IMR-90 (cell line): ENCODE measurements at regions not wholly inside any gene's neighbourhood (a gene's known extent, or its start where the extent isn't known, plus 50 kb on each side); places are given as distances from the start of the nearest gene placed in this dataset.

Experiments used
- ATAC-seq: fragments of 200-7000 bp; cut with Tn5 transposase; 2 replicates; pipeline ENCODE4 v1.9.1; 2020; ENCODE audit warnings: low read depth, mild to moderate bottlenecking, moderate library complexity
- BruUV-seq: library from RNA; stranded (reverse); fragments of 400-500 nt; replicated peaks from 2 replicates; lab custom pipeline; 2021; lab: Mats Ljungman, UMichigan
- CTCF ChIA-PET: fragments of 300-600 bp; formaldehyde crosslinking; extraction: SDS; loops from one replicate; lab custom pipeline; 2021; ENCODE audit warnings: antibody characterized with exemption; lab: Yijun Ruan, JAX
- POLR2A ChIA-PET: fragments of 300-600 bp; sonication (Branson Sonifier 250); formaldehyde crosslinking; loops from one replicate; lab custom pipeline; 2022; ENCODE audit warnings: antibody characterized with exemption; ENCODE audit not compliant: unreplicated experiment; lab: Charles Lee
- DNase-seq: peaks from one replicate; pipeline ENCODE4 v3.0.0; 2013
- H2AFZ ChIP-seq: replicated peaks from 2 replicates; pipeline ENCODE3; 2013; ENCODE audit warnings: low read length, mild to moderate bottlenecking; ENCODE audit not compliant: poor library complexity
- H2AK5ac ChIP-seq: 2 replicates; pipeline ENCODE4 v1.6.1; 2013; ENCODE audit warnings: low read depth, low read length, inconsistent platforms
- H2AK9ac ChIP-seq: replicated peaks from 2 replicates; pipeline ENCODE3; 2013; ENCODE audit warnings: mild to moderate bottlenecking, low read depth, low read length, moderate library complexity; ENCODE audit not compliant: poor library complexity
- H2BK120ac ChIP-seq: 2 replicates; pipeline ENCODE4 v1.6.1; 2013; ENCODE audit warnings: low read depth, low read length, inconsistent platforms
- H2BK15ac ChIP-seq: 3 replicates; pipeline ENCODE4 v1.6.1; 2013; ENCODE audit warnings: low read depth, low read length, inconsistent platforms
- H2BK20ac ChIP-seq: 2 replicates; pipeline ENCODE4 v1.6.1; 2013; ENCODE audit warnings: low read depth, mild to moderate bottlenecking, inconsistent platforms, low read length, moderate library complexity
- H2BK5ac ChIP-seq: 2 replicates; pipeline ENCODE4 v1.6.1; 2013; ENCODE audit warnings: mild to moderate bottlenecking, low read depth, low read length, inconsistent platforms; ENCODE audit not compliant: poor library complexity, severe bottlenecking
- H3K14ac ChIP-seq: replicated peaks from 2 replicates; pipeline ENCODE4 v1.6.1; 2013; ENCODE audit warnings: low read depth, low read length, inconsistent platforms
- H3K18ac ChIP-seq: 2 replicates; pipeline ENCODE4 v1.6.1; 2013; ENCODE audit warnings: low read depth, low read length, control low read depth
- H3K23ac ChIP-seq: 2 replicates; pipeline ENCODE4 v1.6.1; 2013; ENCODE audit warnings: low read depth, low read length, inconsistent platforms
- H3K27ac ChIP-seq: 2 replicates; pipeline ENCODE4 v1.5.1; 2013; ENCODE audit warnings: mild to moderate bottlenecking, control low read depth, low read length; ENCODE audit not compliant: insufficient read depth
- H3K27me3 ChIP-seq: 2 replicates; pipeline ENCODE4 v1.6.1; 2013; ENCODE audit warnings: low read length; ENCODE audit not compliant: control insufficient read depth, insufficient read depth
- H3K36me3 ChIP-seq: 2 replicates; pipeline ENCODE4 v1.6.1; 2013; ENCODE audit warnings: low read length, mixed read lengths; ENCODE audit not compliant: control insufficient read depth, insufficient read depth
- H3K4ac ChIP-seq: 2 replicates; pipeline ENCODE4 v1.6.1; 2013; ENCODE audit warnings: low read depth, low read length, inconsistent platforms
- H3K4me1 ChIP-seq: 2 replicates; pipeline ENCODE4 v1.6.1; 2013; ENCODE audit warnings: low read length, mixed read lengths; ENCODE audit not compliant: control insufficient read depth, insufficient read depth
- H3K4me2 ChIP-seq: 2 replicates; pipeline ENCODE4 v1.6.1; 2013; ENCODE audit warnings: low read depth, mild to moderate bottlenecking, control low read depth, low read length, moderate library complexity
- H3K4me3 ChIP-seq: 2 replicates; pipeline ENCODE4 v1.5.1; 2013; ENCODE audit warnings: low read depth, mild to moderate bottlenecking, control low read depth, low read length, moderate library complexity; ENCODE audit not compliant: insufficient read depth
- H3K56ac ChIP-seq: 2 replicates; pipeline ENCODE4 v1.6.1; 2013; ENCODE audit warnings: low read length, inconsistent platforms; ENCODE audit not compliant: insufficient read depth; ENCODE audit errors: extremely low read depth
- H3K79me1 ChIP-seq, 2 experiments: 2 replicates each; pipeline ENCODE4 v1.6.1; 2013; ENCODE audit warnings: low read length in 2 of 2, inconsistent platforms in 1 of 2, low read depth in 1 of 2
- H3K9ac ChIP-seq: 2 replicates; pipeline ENCODE4 v1.6.1; 2013; ENCODE audit warnings: low read depth, low read length, control low read depth
- H3K9me1 ChIP-seq: 2 replicates; pipeline ENCODE4 v1.6.1; 2013; ENCODE audit warnings: low read length, inconsistent platforms; ENCODE audit not compliant: insufficient read depth
- H3K9me3 ChIP-seq: 2 replicates; pipeline ENCODE4 v1.6.1; 2013; ENCODE audit warnings: low read length; ENCODE audit not compliant: control insufficient read depth, insufficient read depth
- H4K20me1 ChIP-seq: 2 replicates; pipeline ENCODE4 v1.6.1; 2013; ENCODE audit warnings: low read length, inconsistent platforms; ENCODE audit not compliant: insufficient read depth
- H4K5ac ChIP-seq: 2 replicates; pipeline ENCODE4 v1.6.1; 2013; ENCODE audit warnings: mild to moderate bottlenecking, low read depth, low read length, control low read depth
- H4K8ac ChIP-seq, 2 experiments: 2 replicates each; pipeline ENCODE4 v1.6.1; 2013; ENCODE audit warnings: low read depth in 2 of 2, low read length in 2 of 2, control low read depth in 1 of 2, inconsistent platforms in 1 of 2
- H4K91ac ChIP-seq: 2 replicates; pipeline ENCODE4 v1.6.1; 2013; ENCODE audit warnings: low read depth, low read length, inconsistent platforms; ENCODE audit not compliant: insufficient read depth
- BHLHE40 ChIP-seq: fragments of 150-350 bp; IDR thresholded peaks from 2 replicates; pipeline ENCODE4 v1.6.1; 2016; ENCODE audit warnings: mild to moderate bottlenecking, low read depth, low read length
- CEBPB ChIP-seq: IDR thresholded peaks from 2 replicates; pipeline ENCODE4 v1.6.1; 2012; ENCODE audit warnings: low read depth, low read length, improper control_type of control experiment
- CHD1 ChIP-seq: IDR thresholded peaks from 2 replicates; pipeline ENCODE4 v1.6.1; 2012; ENCODE audit warnings: low read depth, low read length, improper control_type of control experiment
- FOS ChIP-seq: fragments of 150-350 bp; IDR thresholded peaks from 2 replicates; pipeline ENCODE4 v1.6.1; 2016; ENCODE audit warnings: low read depth, low read length
- MAFK ChIP-seq: IDR thresholded peaks from 2 replicates; pipeline ENCODE4 v1.6.1; 2012; ENCODE audit warnings: low read depth, low read length, improper control_type of control experiment
- MAZ ChIP-seq: IDR thresholded peaks from 2 replicates; pipeline ENCODE4 v1.6.1; 2012; ENCODE audit warnings: low read depth, mild to moderate bottlenecking, low read length, improper control_type of control experiment, moderate library complexity, borderline replicate concordance
- MXI1 ChIP-seq: IDR thresholded peaks from 2 replicates; pipeline ENCODE4 v1.6.1; 2012; ENCODE audit warnings: low read depth, mild to moderate bottlenecking, low read length, moderate library complexity, borderline replicate concordance
- NFE2L2 ChIP-seq: fragments of 150-350 bp; IDR thresholded peaks from 2 replicates; pipeline ENCODE4 v1.6.1; 2016; ENCODE audit warnings: low read depth, mild to moderate bottlenecking, low read length
- POLR2A ChIP-seq: IDR thresholded peaks from 2 replicates; pipeline ENCODE4 v1.6.1; 2012; ENCODE audit warnings: mild to moderate bottlenecking, low read depth, low read length
- RAD21 ChIP-seq: IDR thresholded peaks from 2 replicates; pipeline ENCODE4 v1.6.1; 2012; ENCODE audit warnings: low read length, improper control_type of control experiment
- RCOR1 ChIP-seq: IDR thresholded peaks from 2 replicates; pipeline ENCODE4 v1.6.1; 2012; ENCODE audit warnings: mild to moderate bottlenecking, low read length, improper control_type of control experiment; ENCODE audit not compliant: insufficient replicate concordance
- RFX5 ChIP-seq: IDR thresholded peaks from 2 replicates; pipeline ENCODE4 v1.8.0; 2012; ENCODE audit warnings: low read depth, mild to moderate bottlenecking, low read length, moderate library complexity
- SMC3 ChIP-seq: fragments of 150-350 bp; IDR thresholded peaks from 2 replicates; pipeline ENCODE4 v1.6.1; 2016; ENCODE audit warnings: low read depth, mild to moderate bottlenecking, antibody characterized with exemption, low read length, moderate library complexity
- USF2 ChIP-seq: fragments of 150-350 bp; IDR thresholded peaks from 2 replicates; pipeline ENCODE4 v1.6.1; 2017; ENCODE audit warnings: mild to moderate bottlenecking, antibody characterized with exemption, low read length, low read depth
- WGBS, 2 experiments: methylation state at CpG; one replicate each; pipeline versions ENCODE4 v1.1.5 to v1.1.7; 2013; ENCODE audit warnings: missing lambda C conversion rate in 2 of 2; ENCODE audit not compliant: insufficient read length in 1 of 2; ENCODE audit errors: extremely low coverage in 2 of 2; 5-methylcytosine and 5-hydroxymethylcytosine counted together
- dilution Hi-C: fragments of 300-500 bp; cut with HindIII; formaldehyde crosslinking; loops from one replicate; pipeline ENCODE4 v1.14.3; 2018; ENCODE audit warnings: low sequenced_read_pairs; ENCODE audit not compliant: unreplicated experiment
- in situ Hi-C: fragments of 300-500 bp; cut with MboI; formaldehyde crosslinking; loops from 3 replicates; pipeline ENCODE4 v1.14.3; 2019; ENCODE audit warnings: low sequenced_read_pairs, inconsistent platforms, mixed read lengths
- intact Hi-C: fragments of 100-400 bp; cut with micrococcal nuclease; formaldehyde crosslinking; loops from 2 replicates; pipeline ENCODE4 v1.10.0; 2022
- TF ChIP-seq, protein P1 (sequence below): fragments of 150-350 bp; IDR thresholded peaks from 2 replicates; pipeline ENCODE4 v1.6.1; 2016; ENCODE audit warnings: low read depth, mild to moderate bottlenecking, low read length, moderate library complexity, borderline replicate concordance
- TF ChIP-seq, protein P2 (sequence below): conservative IDR thresholded peaks from 2 replicates; pipeline ENCODE4 v1.5.1; 2012; ENCODE audit warnings: mild to moderate bottlenecking, low read depth, low read length, improper control_type of control experiment

DNA sequence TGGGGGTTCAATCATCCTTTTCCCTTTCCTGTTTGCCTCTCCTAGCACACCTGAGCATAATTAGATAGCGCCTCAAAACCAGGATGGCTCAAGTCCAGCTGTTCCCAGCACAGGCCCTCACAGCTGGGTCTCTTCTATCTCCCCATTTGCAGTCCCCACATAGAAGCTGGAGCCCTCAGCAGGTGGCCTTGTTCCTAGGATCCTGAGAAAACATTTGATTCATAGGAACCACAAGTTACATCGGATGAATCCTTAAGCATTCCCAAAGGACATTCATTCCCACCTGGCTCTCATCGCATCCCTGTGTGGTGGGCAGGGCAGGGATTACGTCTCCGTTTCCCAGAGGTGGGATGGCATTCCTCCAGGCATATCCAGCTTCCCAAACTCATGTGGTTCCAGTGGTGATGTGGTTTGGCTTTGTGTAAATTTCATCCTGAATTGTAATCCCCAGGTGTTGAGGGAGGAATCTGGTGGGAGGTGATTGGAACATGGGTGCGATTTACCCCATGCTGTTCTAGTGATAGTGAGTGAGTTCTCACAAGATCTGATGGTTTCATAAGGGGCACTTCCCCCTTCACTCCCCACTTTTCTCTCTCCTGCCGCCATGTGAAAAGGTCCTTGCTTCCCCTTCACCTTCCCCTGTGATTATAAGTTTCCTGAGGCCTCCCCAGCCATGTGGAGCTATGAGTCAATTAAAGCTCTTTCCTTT, 49.8 kb upstream of the LEP start:
- Histone ChIP-seq H2BK5ac (no peak overlapping the region), H3K27ac (no peak overlapping the region), H2AK9ac (no peak overlapping the region), H3K79me1 (no peaks in the 10 kb centered on the region), H3K9ac (no peak overlapping the region), H3K18ac (no peak overlapping the region), H2AFZ (no peak overlapping the region), H4K5ac (no peak overlapping the region), H4K91ac (no peak overlapping the region), H4K8ac (no peak overlapping the region), H3K14ac (no peak overlapping the region), H2BK120ac (no peak overlapping the region), H3K9me3 (peaks cover 10% of the 10 kb centered on the region), H2BK15ac (no peak overlapping the region), H4K20me1 (no peaks in the 10 kb centered on the region), H3K56ac (no peak overlapping the region), H3K4me1 (no peaks in the 10 kb centered on the region), H3K4me2 (no peak overlapping the region), H3K27me3 (peaks cover 57% of the 10 kb centered on the region), H2BK20ac (no peak overlapping the region), H3K9me1 (peaks cover 2% of the 10 kb centered on the region; the same call in 1 of the 2 replicates), H3K36me3 (no peaks in the 10 kb centered on the region), H3K23ac (no peak overlapping the region), H3K4me3 (no peak overlapping the region), H2AK5ac (no peak overlapping the region), H3K4ac (no peak overlapping the region)
- dilution Hi-C loops: no loop called here
- ChIA-PET POLR2A (no interaction called here), CTCF (interaction anchor here (1.8 kb wide), 1 partner anchor 18 kb away, joined by 7 read pairs; no protein-coding TSS in a partner anchor)
- in situ Hi-C loops: loop anchor here (10.0 kb wide), 1 partner anchor 146 kb away; no protein-coding TSS in a partner anchor
- intact Hi-C loops: no loop called here
- no peak for ATAC-seq
- no peak for DNase-seq
- WGBS, 2 experiments: no CpG with 5 or more reads among the region's 7 CpGs
- BruUV-seq: no TSS peak
- TF ChIP-seq POLR2A (no peak), RCOR1 (no peak), CEBPB (no peak), MXI1 (no peak), RFX5 (no peak), SMC3 (no peak), MAFK (no peak), CHD1 (no peak), RAD21 (no peak), NFE2L2 (no peak), USF2 (no peak), MAZ (no peak), FOS (no peak), BHLHE40 (no peak)
- TF ChIP-seq, protein P1, sequence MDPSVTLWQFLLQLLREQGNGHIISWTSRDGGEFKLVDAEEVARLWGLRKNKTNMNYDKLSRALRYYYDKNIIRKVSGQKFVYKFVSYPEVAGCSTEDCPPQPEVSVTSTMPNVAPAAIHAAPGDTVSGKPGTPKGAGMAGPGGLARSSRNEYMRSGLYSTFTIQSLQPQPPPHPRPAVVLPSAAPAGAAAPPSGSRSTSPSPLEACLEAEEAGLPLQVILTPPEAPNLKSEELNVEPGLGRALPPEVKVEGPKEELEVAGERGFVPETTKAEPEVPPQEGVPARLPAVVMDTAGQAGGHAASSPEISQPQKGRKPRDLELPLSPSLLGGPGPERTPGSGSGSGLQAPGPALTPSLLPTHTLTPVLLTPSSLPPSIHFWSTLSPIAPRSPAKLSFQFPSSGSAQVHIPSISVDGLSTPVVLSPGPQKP: no peak
- TF ChIP-seq, protein P2, sequence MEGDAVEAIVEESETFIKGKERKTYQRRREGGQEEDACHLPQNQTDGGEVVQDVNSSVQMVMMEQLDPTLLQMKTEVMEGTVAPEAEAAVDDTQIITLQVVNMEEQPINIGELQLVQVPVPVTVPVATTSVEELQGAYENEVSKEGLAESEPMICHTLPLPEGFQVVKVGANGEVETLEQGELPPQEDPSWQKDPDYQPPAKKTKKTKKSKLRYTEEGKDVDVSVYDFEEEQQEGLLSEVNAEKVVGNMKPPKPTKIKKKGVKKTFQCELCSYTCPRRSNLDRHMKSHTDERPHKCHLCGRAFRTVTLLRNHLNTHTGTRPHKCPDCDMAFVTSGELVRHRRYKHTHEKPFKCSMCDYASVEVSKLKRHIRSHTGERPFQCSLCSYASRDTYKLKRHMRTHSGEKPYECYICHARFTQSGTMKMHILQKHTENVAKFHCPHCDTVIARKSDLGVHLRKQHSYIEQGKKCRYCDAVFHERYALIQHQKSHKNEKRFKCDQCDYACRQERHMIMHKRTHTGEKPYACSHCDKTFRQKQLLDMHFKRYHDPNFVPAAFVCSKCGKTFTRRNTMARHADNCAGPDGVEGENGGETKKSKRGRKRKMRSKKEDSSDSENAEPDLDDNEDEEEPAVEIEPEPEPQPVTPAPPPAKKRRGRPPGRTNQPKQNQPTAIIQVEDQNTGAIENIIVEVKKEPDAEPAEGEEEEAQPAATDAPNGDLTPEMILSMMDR: no peak
